Transverse colon (tissue), 4 donors: ENCODE measurements at regions not wholly inside any gene's neighbourhood (a gene's known extent, or its start where the extent isn't known, plus 50 kb on each side); places are given as distances from the start of the nearest gene placed in this dataset.
"Not testable (repeated sequence)": the region's sequence is repeated elsewhere in the genome, so short reads cannot be mapped to it uniquely, and the experiment has no call there.

Experiments
- DNase-seq: peaks from one replicate; pipeline ENCODE4 v3.0.0-alpha.2; 2019
- H3K27ac ChIP-seq, 4 donors: fragments of 200-600 bp; sonication (generic); 2 replicates each; pipeline ENCODE4 v1.5.1; 2016 to 2018; ENCODE audit warnings: inconsistent platforms in 4 of 4
- H3K27me3 ChIP-seq: fragments of 200-600 bp; sonication (generic); 2 replicates; pipeline ENCODE4 v1.5.1; 2017; ENCODE audit warnings: inconsistent platforms
- H3K36me3 ChIP-seq, 4 donors: fragments of 200-600 bp; sonication (generic); 2 replicates each; pipeline ENCODE4 v1.5.1; 2017 to 2019; ENCODE audit warnings: inconsistent platforms in 4 of 4
- H3K4me1 ChIP-seq, 4 donors: fragments of 200-600 bp; sonication (generic); 2 replicates each; pipeline ENCODE4 v1.5.1; 2017 to 2020; ENCODE audit warnings: inconsistent platforms in 4 of 4
- H3K4me3 ChIP-seq, 4 donors: fragments of 200-600 bp; sonication (generic); 1 replicate in 1 of 4; 2 replicates in 3 of 4; pipeline versions ENCODE4 v1.5.1 to v1.6.1; 2017 to 2019; ENCODE audit warnings: inconsistent platforms in 4 of 4
- H3K9me3 ChIP-seq, 2 donors: fragments of 200-600 bp; sonication (generic); 2 replicates each; pipeline ENCODE4 v1.5.1; 2017 to 2019; ENCODE audit warnings: inconsistent platforms in 2 of 2
- EP300 ChIP-seq: sonication (generic); formaldehyde crosslinking; IDR thresholded peaks from one replicate; pipeline ENCODE4 v1.6.1; 2017; ENCODE audit warnings: antibody characterized with exemption, low read depth
- POLR2A ChIP-seq: fragments of 450-650 bp; IDR thresholded peaks from one replicate; pipeline ENCODE4 v1.6.1; 2016; ENCODE audit warnings: antibody characterized with exemption, mild to moderate bottlenecking, moderate library complexity
- POLR2AphosphoS5 ChIP-seq, 3 donors: sonication (generic); formaldehyde crosslinking; IDR thresholded peaks; one replicate each; pipeline ENCODE4 v1.6.1; 2016; ENCODE audit warnings: antibody characterized with exemption in 3 of 3
- WGBS, 2 donors: methylation state at CpG; one replicate each; pipeline ENCODE4 v1.1.5; 2018; ENCODE audit warnings: low coverage in 1 of 2; 5-methylcytosine and 5-hydroxymethylcytosine counted together
- in situ Hi-C, 4 donors: fragments of 200-750 bp; cut with MboI; loops; one replicate each; pipeline versions ENCODE4 v1.15.0 to v1.15.1; 2017; ENCODE audit warnings: low sequenced_read_pairs in 3 of 4, low pct_ligation_motif_present in 1 of 4, low pct_unique_long_range_greater_than_20kb in 1 of 4
- intact Hi-C: fragments of 100-400 bp; cut with DNase I; formaldehyde crosslinking; loops from one replicate; pipeline ENCODE4 v1.15.1; 2023; ENCODE audit warnings: low total_unique reads
- TF ChIP-seq, protein P1 (sequence below), 5 experiments: fragments of 200-600 bp in 3 of 5; fragments of 450-650 bp in 2 of 5; sonication (generic) in 3 of 5; IDR thresholded peaks; 1 replicate in 2 of 5; 2 replicates in 3 of 5; pipeline ENCODE4 v1.5.1; 2016 to 2017; ENCODE audit warnings: antibody characterized with exemption in 5 of 5, inconsistent platforms in 3 of 5, mild to moderate bottlenecking in 2 of 5, moderate library complexity in 1 of 5

DNA sequence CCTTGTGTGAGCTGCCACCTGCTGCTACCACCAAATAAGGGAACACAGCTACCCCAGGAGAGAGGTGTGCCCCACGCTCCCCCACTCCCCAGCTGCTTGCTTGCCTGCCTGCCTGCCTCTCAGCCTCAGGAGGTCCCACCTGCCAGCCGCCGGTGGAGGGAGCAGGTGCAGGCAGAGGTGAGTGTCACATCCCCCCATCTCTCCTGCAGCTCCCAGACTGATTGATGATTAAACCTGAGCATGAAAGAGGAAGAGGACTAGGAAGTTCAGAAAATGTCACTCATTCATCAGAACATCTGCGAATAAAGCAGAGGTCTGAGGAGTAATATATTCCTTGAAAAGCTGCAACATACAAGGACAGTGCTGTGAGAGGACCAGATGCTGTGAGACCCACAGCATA, 58.6 kb upstream of the HIVEP3 start:
- Histone ChIP-seq H3K27ac (no peak overlapping the region), H3K27me3 (no peaks in the 10 kb centered on the region), H3K9me3 (no peaks in the 10 kb centered on the region), H3K4me3 (no peak overlapping the region), H3K4me1 (no peaks in the 10 kb centered on the region), H3K36me3 (no peaks in the 10 kb centered on the region)
- 30% methylated on average over 4 of the region's 4 CpGs; no CpG with 5 or more reads in 1 of the 2 donors for WGBS, 2 donors
- TF ChIP-seq POLR2A: no peak
- TF ChIP-seq, protein P1, sequence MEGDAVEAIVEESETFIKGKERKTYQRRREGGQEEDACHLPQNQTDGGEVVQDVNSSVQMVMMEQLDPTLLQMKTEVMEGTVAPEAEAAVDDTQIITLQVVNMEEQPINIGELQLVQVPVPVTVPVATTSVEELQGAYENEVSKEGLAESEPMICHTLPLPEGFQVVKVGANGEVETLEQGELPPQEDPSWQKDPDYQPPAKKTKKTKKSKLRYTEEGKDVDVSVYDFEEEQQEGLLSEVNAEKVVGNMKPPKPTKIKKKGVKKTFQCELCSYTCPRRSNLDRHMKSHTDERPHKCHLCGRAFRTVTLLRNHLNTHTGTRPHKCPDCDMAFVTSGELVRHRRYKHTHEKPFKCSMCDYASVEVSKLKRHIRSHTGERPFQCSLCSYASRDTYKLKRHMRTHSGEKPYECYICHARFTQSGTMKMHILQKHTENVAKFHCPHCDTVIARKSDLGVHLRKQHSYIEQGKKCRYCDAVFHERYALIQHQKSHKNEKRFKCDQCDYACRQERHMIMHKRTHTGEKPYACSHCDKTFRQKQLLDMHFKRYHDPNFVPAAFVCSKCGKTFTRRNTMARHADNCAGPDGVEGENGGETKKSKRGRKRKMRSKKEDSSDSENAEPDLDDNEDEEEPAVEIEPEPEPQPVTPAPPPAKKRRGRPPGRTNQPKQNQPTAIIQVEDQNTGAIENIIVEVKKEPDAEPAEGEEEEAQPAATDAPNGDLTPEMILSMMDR (IDR thresholded peaks at IDR 0.05): no peak
- no peak for TF ChIP-seq EP300
- TF ChIP-seq POLR2AphosphoS5 (IDR thresholded peaks at IDR 0.05): no peak
- in situ Hi-C loops: no loop called here
- DNase-seq: no peak
- intact Hi-C loops: no loop called here

DNA sequence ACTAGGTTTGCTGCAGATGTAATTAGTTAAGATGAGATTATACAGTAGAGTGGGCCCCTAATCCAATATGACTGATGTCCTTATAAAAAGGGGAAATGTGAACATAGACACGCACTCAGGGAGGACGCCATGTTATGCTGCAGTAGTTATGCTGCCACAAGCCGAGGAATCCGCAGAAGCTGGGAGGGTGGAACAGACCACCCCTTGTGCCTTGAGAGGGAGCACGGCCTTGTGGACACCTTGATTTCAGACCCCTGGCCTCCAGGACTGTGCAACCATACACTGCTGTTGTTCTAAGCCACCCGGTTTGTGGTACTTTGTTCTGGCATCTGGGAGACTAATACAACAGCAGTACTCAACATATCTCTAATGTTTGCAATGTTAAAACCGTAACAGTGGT, 57.9 kb upstream of the HIVEP3 start:
- in situ Hi-C loops: no loop called here
- Histone ChIP-seq H3K27me3 (no peaks in the 10 kb centered on the region), H3K9me3 (no peaks in the 10 kb centered on the region), H3K4me3 (no peak overlapping the region), H3K4me1 (no peaks in the 10 kb centered on the region), H3K36me3 (no peaks in the 10 kb centered on the region), H3K27ac (no peak overlapping the region)
- DNase-seq: no peak
- WGBS, 2 donors: 90 to 94% methylated on average over 5 to 7 of the region's 7 CpGs
- no peak for TF ChIP-seq POLR2AphosphoS5 (IDR thresholded peaks at IDR 0.05)
- TF ChIP-seq EP300: no peak
- TF ChIP-seq, protein P1 (IDR thresholded peaks at IDR 0.05): no peak
- no peak for TF ChIP-seq POLR2A
- intact Hi-C loops: no loop called here

DNA sequence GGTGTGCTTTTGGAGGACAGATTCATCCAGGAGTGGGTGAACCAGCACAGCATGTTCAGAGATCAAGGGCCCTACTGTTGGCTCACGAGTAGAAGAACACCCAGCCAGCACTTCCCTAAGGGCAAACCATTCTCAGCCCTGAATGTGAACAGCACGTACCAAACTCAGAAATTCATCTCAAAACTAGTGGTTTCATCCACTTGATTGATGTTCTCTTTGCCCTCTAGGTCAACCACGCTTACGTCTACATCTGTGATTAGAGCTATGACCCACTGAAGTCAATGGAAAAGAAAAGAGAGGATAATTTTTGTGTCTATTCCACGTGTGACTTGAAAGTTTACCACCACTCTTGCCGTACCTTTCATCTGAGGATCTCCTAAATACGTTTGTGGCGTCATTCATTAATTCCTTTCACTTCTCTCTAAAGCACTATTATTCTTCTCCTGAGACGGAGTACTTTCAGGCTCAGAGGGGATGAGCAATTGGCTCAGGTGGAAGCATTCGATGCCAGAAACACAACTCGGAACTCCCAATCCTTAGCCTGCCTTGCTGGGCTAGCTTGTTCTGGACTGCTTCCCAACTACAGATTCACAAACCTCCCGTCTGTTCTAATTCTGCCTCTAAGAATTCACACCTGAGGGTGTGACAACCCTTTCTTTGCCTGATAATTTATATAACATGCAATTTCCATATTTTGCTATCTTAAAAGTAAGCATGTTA, 57.3 kb upstream of the HIVEP3 start:
- H3K4me3 ChIP-seq: no peak overlapping the region
- intact Hi-C loops (no loop called here), in situ Hi-C loops (no loop called here)
- 88 to 89% methylated on average over 3 to 12 of the region's 12 CpGs for WGBS, 2 donors
- no peaks in the 10 kb centered on the region for H3K4me1 ChIP-seq
- H3K27me3 ChIP-seq: no peaks in the 10 kb centered on the region
- no peak for DNase-seq
- no peaks in the 10 kb centered on the region for H3K36me3 ChIP-seq
- no peak overlapping the region for H3K27ac ChIP-seq
- H3K9me3 ChIP-seq: no peaks in the 10 kb centered on the region
- TF ChIP-seq POLR2A (no peak), EP300 (no peak), POLR2AphosphoS5 (IDR thresholded peaks at IDR 0.05) (no peak)
- TF ChIP-seq, protein P1 (IDR thresholded peaks at IDR 0.05): no peak

DNA sequence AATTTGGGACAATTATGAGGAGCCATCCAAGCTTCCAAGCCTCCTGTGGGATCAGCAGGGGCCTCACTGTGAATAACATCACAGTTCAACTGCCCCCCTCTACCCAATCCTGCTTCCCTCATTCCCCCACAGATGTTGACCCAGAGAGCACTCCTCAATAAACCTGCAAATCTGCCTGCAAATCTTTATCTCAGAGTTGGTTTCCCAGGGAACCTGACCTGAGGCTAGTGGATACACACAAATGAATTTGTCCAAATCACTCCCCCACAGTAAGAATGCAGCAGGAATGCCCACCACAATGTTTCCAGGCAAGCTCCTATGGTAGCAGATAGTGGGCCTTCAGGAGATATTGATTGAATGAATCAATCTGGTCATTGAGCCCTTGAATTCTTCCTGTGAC, 56.4 kb upstream of the HIVEP3 start:
- Histone ChIP-seq H3K27ac (no peak overlapping the region), H3K4me3 (no peak overlapping the region), H3K36me3 (no peaks in the 10 kb centered on the region), H3K9me3 (no peaks in the 10 kb centered on the region), H3K4me1 (no peaks in the 10 kb centered on the region), H3K27me3 (no peaks in the 10 kb centered on the region)
- TF ChIP-seq POLR2AphosphoS5 (IDR thresholded peaks at IDR 0.05) (no peak), EP300 (no peak), POLR2A (no peak)
- TF ChIP-seq, protein P1 (IDR thresholded peaks at IDR 0.05): no peak
- in situ Hi-C loops: no loop called here
- no peak for DNase-seq
- intact Hi-C loops: no loop called here

GRCh38 chr1:41968557-41968956, 49.8 kb upstream of the HIVEP3 start:
- H3K27me3 ChIP-seq, H3K36me3 ChIP-seq, H3K27ac ChIP-seq, in situ Hi-C loops, H3K4me1 ChIP-seq, H3K9me3 ChIP-seq, DNase-seq, intact Hi-C loops, H3K4me3 ChIP-seq: not testable (repeated sequence)
